BLaER1 (cell line): ENCODE measurements at regions not wholly inside any gene's neighbourhood (a gene's known extent, or its start where the extent isn't known, plus 50 kb on each side); places are given as distances from the start of the nearest gene placed in this dataset.

Experiments used
- H3K27ac ChIP-seq: shearing (Covaris generic); formaldehyde crosslinking; 2 replicates; pipeline ENCODE4 v1.8.1; 2022
- H3K27me3 ChIP-seq: shearing (Covaris generic); formaldehyde crosslinking; 2 replicates; pipeline ENCODE4 v1.8.1; 2022
- H3K36me3 ChIP-seq: shearing (Covaris generic); formaldehyde crosslinking; 2 replicates; pipeline ENCODE4 v1.8.1; 2022
- H3K4me1 ChIP-seq: shearing (Covaris generic); formaldehyde crosslinking; 2 replicates; pipeline ENCODE4 v1.8.1; 2022
- H3K4me2 ChIP-seq: shearing (Covaris generic); formaldehyde crosslinking; 2 replicates; pipeline ENCODE4 v1.8.1; 2022
- H3K4me3 ChIP-seq: shearing (Covaris generic); formaldehyde crosslinking; 2 replicates; pipeline ENCODE4 v1.8.1; 2022
- H3K9ac ChIP-seq: shearing (Covaris generic); formaldehyde crosslinking; 2 replicates; pipeline ENCODE4 v1.8.1; 2022
- H3K9me3 ChIP-seq: shearing (Covaris generic); formaldehyde crosslinking; 2 replicates; pipeline ENCODE4 v1.8.1; 2022
- H4K20me1 ChIP-seq: shearing (Covaris generic); formaldehyde crosslinking; 2 replicates; pipeline ENCODE4 v1.8.1; 2022
- Cebpa-rat ChIP-seq: shearing (Covaris generic); IDR thresholded peaks from 2 replicates; pipeline ENCODE4 v1.8.1; 2022

GRCh38 chr6:14735956-14736486 lies 509.8 kb upstream of the JARID2 start:
- peaks cover 84% of the 10 kb centered on the region for H3K4me1 ChIP-seq
- H4K20me1 ChIP-seq, result no peaks in the 10 kb centered on the region
- no peak for TF ChIP-seq Cebpa-rat
- H3K27me3 ChIP-seq, result no peaks in the 10 kb centered on the region
- no peak overlapping the region for H3K9ac ChIP-seq
- H3K36me3 ChIP-seq, result no peaks in the 10 kb centered on the region
- H3K4me2 ChIP-seq, result peak overlapping the region; percentile 74
- H3K27ac ChIP-seq, result peak overlapping the region; percentile 10; the same call in 1 of the 2 replicates
- H3K4me3 ChIP-seq, result no peak overlapping the region
- peaks cover 9% of the 10 kb centered on the region for H3K9me3 ChIP-seq

- Histone ChIP-seq H3K27ac (no peak overlapping the region), H4K20me1 (no peaks in the 10 kb centered on the region), H3K4me3 (no peak overlapping the region), H3K27me3 (no peaks in the 10 kb centered on the region), H3K4me2 (peak overlapping the region; percentile 74), H3K9ac (no peak overlapping the region), H3K36me3 (no peaks in the 10 kb centered on the region), H3K9me3 (peaks cover 13% of the 10 kb centered on the region), H3K4me1 (peaks cover 88% of the 10 kb centered on the region)
- TF ChIP-seq Cebpa-rat, result no peak
Observed at GRCh38 chr6:14736554-14736953, 509.3 kb upstream of the JARID2 start.

DNA sequence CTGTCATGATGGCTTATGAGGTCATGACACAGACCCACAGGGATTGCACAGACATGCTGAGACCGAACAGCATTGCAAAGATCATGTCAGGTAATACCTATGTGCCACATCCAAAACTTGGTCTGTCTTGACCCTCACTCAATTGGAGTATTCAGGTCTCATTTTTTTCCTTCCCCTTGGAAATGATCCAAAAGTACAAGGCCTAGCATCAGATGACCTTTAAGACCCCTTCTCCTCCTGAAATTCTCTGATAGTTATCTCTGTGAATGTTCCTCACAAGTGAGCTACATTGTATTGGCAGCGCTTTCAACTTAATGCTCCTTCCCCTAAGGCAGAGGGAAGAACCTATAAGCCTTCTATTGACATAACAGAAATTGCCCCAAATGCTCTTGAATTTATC lies 507.4 kb upstream of the JARID2 start:
- H3K9ac ChIP-seq, result no peak overlapping the region
- TF ChIP-seq Cebpa-rat, result no peak
- H3K4me1 ChIP-seq, result peaks cover 79% of the 10 kb centered on the region

DNA sequence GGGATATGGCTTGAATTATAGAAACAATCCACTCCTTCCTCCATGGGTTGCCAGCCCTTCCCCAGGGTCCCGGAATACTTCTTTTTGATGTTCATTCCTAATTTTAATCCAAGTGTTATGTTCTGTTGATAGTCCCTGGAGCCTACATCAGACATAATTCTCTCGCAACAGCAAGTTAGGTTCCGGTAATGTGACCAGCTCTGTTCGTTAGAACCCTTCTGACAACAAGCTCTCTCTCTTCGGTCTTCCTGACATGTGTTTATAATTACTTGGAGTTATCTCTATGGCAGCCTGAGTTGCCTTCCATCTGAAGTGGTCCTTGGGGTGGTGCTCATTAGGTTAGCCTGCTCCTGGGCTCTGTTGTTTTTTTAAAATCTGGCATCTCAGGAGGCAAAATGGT lies 506.9 kb upstream of the JARID2 start:
- Histone ChIP-seq H3K27ac (peak overlapping the region; percentile 63), H4K20me1 (no peaks in the 10 kb centered on the region), H3K27me3 (no peaks in the 10 kb centered on the region), H3K4me3 (no peak overlapping the region), H3K9ac (no peak overlapping the region), H3K4me2 (peak overlapping the region; percentile 74), H3K36me3 (no peaks in the 10 kb centered on the region), H3K9me3 (peaks cover 27% of the 10 kb centered on the region), H3K4me1 (peaks cover 75% of the 10 kb centered on the region)
- TF ChIP-seq Cebpa-rat, result no peak

More for the DNA sequence above, 507.4 kb upstream of the JARID2 start:
- H3K27me3 ChIP-seq, result no peaks in the 10 kb centered on the region
- no peaks in the 10 kb centered on the region for H4K20me1 ChIP-seq
- peaks cover 27% of the 10 kb centered on the region for H3K9me3 ChIP-seq
- H3K4me2 ChIP-seq, result peak overlapping the region; percentile 74
- peak overlapping the region; percentile 63 for H3K27ac ChIP-seq
- H3K36me3 ChIP-seq, result no peaks in the 10 kb centered on the region
- H3K4me3 ChIP-seq, result no peak overlapping the region

DNA sequence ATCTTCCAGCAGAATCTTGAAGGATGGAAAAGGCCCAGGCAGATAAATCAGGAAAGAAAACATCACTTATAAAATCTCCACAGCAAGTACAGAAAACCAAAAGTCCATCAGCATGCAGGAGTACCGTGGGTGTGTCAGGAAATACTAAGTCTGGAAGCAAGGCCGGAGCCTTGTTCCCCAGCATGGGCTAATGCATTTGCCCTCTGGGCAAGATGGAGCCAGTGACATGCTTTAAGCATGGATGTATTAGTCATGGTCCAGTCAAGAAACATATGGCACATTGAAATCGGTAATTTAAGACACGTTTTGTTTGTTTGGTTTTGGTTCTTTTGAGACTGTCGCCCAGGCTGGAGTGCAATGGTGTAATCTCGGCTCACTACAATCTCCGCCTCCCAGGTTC lies 506.0 kb upstream of the JARID2 start:
- peaks cover 27% of the 10 kb centered on the region for H3K9me3 ChIP-seq
- H3K27me3 ChIP-seq, result no peaks in the 10 kb centered on the region
- no peak overlapping the region for H3K9ac ChIP-seq
- no peaks in the 10 kb centered on the region for H3K36me3 ChIP-seq
- peak overlapping the region; percentile 63 for H3K27ac ChIP-seq
- H3K4me1 ChIP-seq, result peaks cover 66% of the 10 kb centered on the region
- H3K4me2 ChIP-seq, result peak overlapping the region; percentile 74
- no peak for TF ChIP-seq Cebpa-rat
- no peaks in the 10 kb centered on the region for H4K20me1 ChIP-seq
- H3K4me3 ChIP-seq, result no peak overlapping the region

DNA sequence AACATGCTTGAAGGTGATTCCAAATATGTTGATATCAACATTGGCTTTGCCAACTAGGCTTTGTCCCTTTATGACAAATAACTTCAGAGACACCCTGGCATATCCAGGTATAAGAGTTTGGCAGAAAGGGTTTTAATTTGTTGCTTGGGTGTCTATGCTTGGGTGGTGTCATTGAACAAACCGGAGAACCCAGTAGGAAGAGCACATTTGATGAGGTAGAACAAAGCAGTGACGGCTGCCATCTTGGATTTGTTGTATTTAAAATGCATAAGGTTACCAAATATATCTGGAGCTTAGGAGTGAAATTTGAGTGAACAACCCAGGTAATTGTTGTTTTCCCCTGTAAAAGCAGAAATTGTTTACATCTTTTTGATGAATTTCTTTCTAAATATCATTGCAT lies 503.7 kb upstream of the JARID2 start:
- Histone ChIP-seq H4K20me1 (no peaks in the 10 kb centered on the region), H3K4me2 (no peak overlapping the region), H3K36me3 (no peaks in the 10 kb centered on the region), H3K9me3 (peaks cover 27% of the 10 kb centered on the region), H3K27me3 (no peaks in the 10 kb centered on the region), H3K27ac (no peak overlapping the region), H3K4me3 (no peak overlapping the region), H3K9ac (no peak overlapping the region), H3K4me1 (peaks cover 42% of the 10 kb centered on the region)
- TF ChIP-seq Cebpa-rat, result no peak

GRCh38 chr6:14742680-14743079 lies 503.2 kb upstream of the JARID2 start:
- Histone ChIP-seq H3K27ac (no peak overlapping the region), H3K4me1 (peaks cover 37% of the 10 kb centered on the region), H4K20me1 (no peaks in the 10 kb centered on the region), H3K9ac (no peak overlapping the region), H3K9me3 (peaks cover 27% of the 10 kb centered on the region), H3K4me3 (no peak overlapping the region), H3K27me3 (no peaks in the 10 kb centered on the region), H3K36me3 (no peaks in the 10 kb centered on the region), H3K4me2 (no peak overlapping the region)
- TF ChIP-seq Cebpa-rat, result no peak

GRCh38 chr6:14743144-14743473 lies 502.8 kb upstream of the JARID2 start:
- Histone ChIP-seq H3K9me3 (peaks cover 27% of the 10 kb centered on the region), H3K36me3 (no peaks in the 10 kb centered on the region), H3K9ac (no peak overlapping the region), H3K27me3 (no peaks in the 10 kb centered on the region), H3K27ac (no peak overlapping the region), H3K4me1 (peaks cover 33% of the 10 kb centered on the region), H4K20me1 (no peaks in the 10 kb centered on the region), H3K4me3 (no peak overlapping the region), H3K4me2 (no peak overlapping the region)
- TF ChIP-seq Cebpa-rat, result no peak

DNA sequence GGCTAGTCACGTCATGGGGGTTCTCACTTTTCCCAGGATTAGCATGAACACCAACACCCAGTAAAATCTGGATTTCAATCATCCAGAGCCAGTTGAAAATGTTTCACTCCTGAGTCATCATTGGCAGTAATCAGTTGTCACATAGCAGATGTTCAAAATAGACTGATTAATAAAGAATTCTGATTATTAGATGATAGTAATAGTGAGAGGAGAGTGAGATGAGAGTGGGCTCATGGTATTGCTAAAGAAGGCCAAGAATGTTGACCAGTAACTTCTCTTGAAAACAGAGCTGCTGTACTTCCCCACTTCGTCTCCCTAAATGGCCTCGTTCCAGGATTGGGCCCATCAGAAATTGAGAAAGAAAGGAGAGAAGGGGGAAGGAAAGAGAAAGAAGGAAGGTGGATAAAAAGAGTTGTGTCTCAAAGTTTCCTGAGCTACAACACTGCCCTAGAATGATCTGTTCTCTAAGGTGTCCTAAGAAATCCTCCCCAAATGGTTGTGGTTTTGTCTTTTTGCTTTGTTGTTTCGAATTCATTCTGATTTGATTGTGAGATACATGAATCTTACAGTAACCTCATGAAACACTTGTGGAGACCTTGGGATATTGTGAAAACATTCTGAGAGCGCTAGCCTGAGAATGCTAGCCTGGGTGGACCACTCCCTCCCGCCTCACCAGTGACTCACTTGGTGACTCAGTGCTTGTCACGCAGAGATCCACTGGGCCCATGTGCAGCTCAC lies 502.2 kb upstream of the JARID2 start:
- no peaks in the 10 kb centered on the region for H4K20me1 ChIP-seq
- no peak overlapping the region for H3K4me3 ChIP-seq
- H3K27me3 ChIP-seq, result no peaks in the 10 kb centered on the region
- no peak overlapping the region for H3K27ac ChIP-seq
- H3K9me3 ChIP-seq, result peaks cover 27% of the 10 kb centered on the region
- no peak overlapping the region for H3K9ac ChIP-seq
- TF ChIP-seq Cebpa-rat, result no peak
- H3K4me2 ChIP-seq, result no peak overlapping the region
- no peaks in the 10 kb centered on the region for H3K36me3 ChIP-seq
- peaks cover 27% of the 10 kb centered on the region for H3K4me1 ChIP-seq

- H3K36me3 ChIP-seq, result no peaks in the 10 kb centered on the region
- no peak overlapping the region for H3K27ac ChIP-seq
- H3K27me3 ChIP-seq, result no peaks in the 10 kb centered on the region
- H3K4me3 ChIP-seq, result no peak overlapping the region
- H3K4me1 ChIP-seq, result peaks cover 22% of the 10 kb centered on the region
- peaks cover 27% of the 10 kb centered on the region for H3K9me3 ChIP-seq
- no peak overlapping the region for H3K4me2 ChIP-seq
- no peak for TF ChIP-seq Cebpa-rat
- no peaks in the 10 kb centered on the region for H4K20me1 ChIP-seq
- H3K9ac ChIP-seq, result no peak overlapping the region
Observed at GRCh38 chr6:14744212-14744556, 501.7 kb upstream of the JARID2 start.
